GM12865 (cell line): ENCODE measurements at regions not wholly inside any gene's neighbourhood (a gene's known extent, or its start where the extent isn't known, plus 50 kb on each side); places are given as distances from the start of the nearest gene placed in this dataset.

Experiments used
- DNase-seq: peaks from one replicate; pipeline ENCODE4 v3.0.0; 2010; ENCODE audit warnings: low read depth
- H3K4me3 ChIP-seq: 2 replicates; pipeline ENCODE4 v1.5.1; 2011; ENCODE audit warnings: mild to moderate bottlenecking, low read depth, low read length, control low read depth
- TF ChIP-seq, protein P1 (sequence below): IDR thresholded peaks from 2 replicates; pipeline ENCODE4 v1.5.1; 2011; ENCODE audit warnings: low read length, control low read depth, low read depth, inconsistent platforms; ENCODE audit not compliant: insufficient read depth; ENCODE audit errors: missing control alignments

DNA sequence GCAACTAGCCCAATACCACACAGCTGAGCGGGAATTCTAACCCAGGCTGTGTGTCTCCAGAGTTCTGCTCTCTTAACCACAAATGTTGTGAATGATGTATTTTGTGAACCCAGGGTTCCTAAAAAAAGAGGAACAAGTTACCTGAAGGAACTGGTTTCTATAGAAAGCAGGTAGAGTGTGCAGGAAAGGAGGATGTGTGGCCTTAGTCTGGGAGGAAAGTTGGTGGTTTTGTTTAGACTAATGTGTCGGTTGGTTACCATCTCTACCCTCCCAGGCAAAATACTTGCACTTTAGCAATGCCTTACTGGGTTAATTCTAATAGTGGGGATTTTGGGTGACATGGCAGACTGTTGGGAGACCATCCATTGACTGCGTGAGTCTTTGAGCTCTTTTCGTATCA is 143.3 kb downstream of the SCP2D1 start:
- no peak overlapping the region for H3K4me3 ChIP-seq
- TF ChIP-seq, protein P1, sequence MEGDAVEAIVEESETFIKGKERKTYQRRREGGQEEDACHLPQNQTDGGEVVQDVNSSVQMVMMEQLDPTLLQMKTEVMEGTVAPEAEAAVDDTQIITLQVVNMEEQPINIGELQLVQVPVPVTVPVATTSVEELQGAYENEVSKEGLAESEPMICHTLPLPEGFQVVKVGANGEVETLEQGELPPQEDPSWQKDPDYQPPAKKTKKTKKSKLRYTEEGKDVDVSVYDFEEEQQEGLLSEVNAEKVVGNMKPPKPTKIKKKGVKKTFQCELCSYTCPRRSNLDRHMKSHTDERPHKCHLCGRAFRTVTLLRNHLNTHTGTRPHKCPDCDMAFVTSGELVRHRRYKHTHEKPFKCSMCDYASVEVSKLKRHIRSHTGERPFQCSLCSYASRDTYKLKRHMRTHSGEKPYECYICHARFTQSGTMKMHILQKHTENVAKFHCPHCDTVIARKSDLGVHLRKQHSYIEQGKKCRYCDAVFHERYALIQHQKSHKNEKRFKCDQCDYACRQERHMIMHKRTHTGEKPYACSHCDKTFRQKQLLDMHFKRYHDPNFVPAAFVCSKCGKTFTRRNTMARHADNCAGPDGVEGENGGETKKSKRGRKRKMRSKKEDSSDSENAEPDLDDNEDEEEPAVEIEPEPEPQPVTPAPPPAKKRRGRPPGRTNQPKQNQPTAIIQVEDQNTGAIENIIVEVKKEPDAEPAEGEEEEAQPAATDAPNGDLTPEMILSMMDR: no peak
- no peak for DNase-seq

DNA sequence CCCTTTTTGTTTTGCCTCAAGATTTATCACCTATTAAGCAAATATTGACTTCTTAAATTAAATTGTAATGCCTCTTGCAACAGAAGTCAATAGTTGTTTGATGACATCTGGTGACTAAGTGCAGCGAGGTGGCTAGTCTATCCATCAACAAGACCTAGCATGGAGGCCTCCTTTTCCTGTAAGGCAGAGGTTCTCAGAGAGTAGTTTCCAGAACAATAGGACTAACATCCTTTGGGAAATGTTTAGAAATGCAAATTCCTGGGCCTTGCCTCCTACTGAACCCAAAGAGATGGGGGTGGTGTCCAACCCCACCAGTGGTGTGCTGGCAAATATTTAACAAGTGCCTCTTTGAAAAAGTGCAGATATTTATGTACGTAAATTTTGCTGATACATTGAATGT is 143.7 kb downstream of the SCP2D1 start:
- no peak for DNase-seq
- H3K4me3 ChIP-seq: no peak overlapping the region
- TF ChIP-seq, protein P1: no peak

DNA sequence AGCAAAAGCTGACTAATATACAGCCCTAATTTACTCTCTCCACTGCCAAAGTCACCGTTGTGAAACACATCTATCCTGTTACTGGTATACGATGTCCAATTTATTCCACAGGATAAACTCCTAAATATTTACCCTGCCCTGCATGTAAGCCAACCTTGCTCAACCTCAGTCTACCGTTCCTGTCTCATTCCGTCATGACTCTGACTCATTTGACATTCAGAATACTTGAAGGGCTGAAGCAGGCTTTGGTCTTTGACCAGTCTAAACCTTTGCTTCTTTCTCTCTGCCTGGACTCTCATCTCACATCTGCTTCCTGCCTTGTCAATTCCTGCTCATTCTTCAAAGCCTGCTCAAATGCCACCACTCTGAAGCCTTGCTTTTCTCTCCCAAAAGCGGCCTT is 157.5 kb downstream of the SCP2D1 start:
- H3K4me3 ChIP-seq: no peak overlapping the region
- TF ChIP-seq, protein P1: no peak
- no peak for DNase-seq

DNA sequence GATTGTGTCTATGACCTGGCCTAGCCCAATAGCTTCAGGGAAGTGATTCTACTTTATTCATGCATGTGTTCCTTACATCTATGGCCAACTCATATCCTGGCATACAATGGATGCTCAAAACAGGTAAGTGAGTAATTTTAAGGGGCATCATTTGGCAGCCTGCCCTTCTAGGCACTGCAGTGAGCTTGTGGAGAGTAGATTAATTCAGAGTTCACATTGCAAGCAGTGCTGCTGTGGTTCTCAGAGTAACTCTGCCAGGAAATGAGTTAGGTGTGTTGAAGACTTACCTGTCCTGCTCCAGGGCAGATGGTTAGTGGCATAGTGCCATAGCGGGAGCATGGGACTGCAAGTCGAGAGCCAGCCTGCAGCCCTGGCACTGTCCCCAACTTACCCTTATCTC is 158.0 kb downstream of the SCP2D1 start:
- TF ChIP-seq, protein P1: no peak
- H3K4me3 ChIP-seq: no peak overlapping the region
- DNase-seq: no peak

DNA sequence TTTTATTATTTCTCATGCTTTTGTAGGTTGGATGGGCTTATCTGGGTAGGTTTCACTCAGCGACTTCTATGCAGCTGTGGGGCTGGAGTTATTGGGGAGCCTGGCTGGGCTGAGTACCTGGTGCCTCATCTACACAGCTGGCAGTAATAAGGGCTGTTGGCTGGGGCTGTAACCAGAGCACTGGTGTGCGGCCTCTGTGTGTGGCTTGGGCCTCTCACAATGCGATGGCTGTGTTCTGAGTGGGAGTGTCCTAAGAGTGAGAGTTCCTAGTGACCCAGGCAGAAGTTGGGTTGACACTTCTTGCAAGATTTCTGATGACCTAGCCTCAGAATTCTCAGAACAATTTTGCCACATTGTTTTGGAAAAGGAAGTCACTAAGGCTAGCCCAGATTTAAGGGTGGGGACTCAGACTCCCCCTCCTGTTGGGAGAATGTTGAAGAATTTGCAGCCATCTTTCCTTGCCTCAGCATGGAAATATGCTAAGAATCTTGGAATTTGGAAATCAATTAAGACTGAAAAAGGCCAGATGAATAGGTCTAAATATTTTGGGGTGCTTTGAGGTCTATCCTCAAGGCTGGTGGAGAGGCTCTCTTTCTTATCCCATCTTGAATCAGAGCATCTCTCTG is 158.8 kb downstream of the SCP2D1 start:
- no peak for DNase-seq
- H3K4me3 ChIP-seq: no peak overlapping the region
- TF ChIP-seq, protein P1: no peak

DNA sequence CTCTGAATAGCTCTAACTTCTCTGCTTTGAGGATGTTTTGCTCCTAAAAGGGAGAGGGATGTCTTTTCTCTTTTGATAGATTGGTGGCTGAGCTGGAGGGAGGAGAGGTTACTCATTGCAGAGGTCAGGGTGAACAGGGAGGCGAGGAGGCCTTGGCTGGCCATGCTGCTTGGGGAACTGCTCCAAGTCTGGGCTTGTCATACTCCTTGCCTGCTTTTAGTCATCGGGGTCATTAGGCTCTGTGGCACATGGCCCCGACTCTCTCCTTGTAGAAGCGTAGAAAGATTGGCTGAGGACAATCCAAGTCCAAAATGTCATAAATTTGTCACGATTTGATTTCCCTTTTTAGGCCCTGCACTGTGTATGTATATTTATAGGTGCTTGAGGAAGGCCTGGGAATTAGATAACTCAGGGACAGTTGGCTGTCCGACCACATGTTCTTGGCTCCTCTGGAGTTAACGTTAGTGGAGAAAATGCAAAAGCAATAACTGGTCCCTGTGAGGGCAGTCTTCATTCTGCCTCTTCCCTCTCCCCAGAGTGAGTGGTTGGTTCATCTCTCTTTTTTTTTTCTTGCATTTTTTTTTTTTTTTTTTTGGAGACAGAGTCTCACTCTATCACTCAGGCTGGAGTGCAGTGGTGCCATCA is 160.1 kb downstream of the SCP2D1 start:
- TF ChIP-seq, protein P1: no peak
- H3K4me3 ChIP-seq: no peak overlapping the region
- no peak for DNase-seq

DNA sequence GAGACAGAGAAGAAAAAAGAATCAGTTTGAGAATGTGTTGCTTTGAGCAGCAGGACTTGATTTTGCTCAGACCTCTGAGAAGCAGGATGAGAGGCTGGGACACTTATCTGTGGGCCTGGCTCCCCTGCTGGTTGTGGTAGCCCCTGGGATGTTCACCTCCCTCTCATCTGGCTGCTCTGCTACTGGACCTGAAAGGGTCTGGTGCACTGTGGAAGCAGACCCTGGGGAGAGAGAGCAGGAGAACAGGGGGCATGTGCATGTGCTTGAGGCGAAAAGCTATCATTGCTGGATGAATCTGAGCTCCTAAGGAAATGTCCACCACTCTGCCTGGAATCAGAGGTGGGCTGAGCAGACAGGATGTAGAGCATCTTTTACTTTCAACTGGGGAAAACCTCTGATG is 161.1 kb downstream of the SCP2D1 start:
- TF ChIP-seq, protein P1: no peak
- no peak for DNase-seq
- H3K4me3 ChIP-seq: no peak overlapping the region
